ENCODE measurements at regions not wholly inside any gene's neighbourhood (a gene's known extent, or its start where the extent isn't known, plus 50 kb on each side); places are given as distances from the start of the nearest gene placed in this dataset.

DNA sequence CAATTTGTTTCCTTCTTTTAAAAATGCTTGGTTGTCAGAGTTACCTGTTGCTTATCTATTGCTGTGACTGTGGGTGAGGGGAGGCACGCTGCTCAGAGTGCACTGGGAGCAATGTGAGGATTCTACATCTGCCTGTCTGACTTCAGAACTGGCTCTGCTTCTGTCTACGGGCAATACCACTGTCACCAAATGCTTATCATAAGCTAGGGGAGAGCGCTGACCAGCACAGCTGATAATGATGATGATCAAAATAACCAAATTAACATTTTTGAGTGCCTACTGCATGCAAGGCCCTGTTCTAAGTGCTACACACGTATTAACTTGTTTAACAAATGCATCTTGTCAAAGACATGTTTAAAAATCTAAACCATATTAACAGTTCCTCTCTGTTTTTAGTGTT is 79.2 kb upstream of the TPRG1 start:
- TF ChIP-seq, protein P1, sequence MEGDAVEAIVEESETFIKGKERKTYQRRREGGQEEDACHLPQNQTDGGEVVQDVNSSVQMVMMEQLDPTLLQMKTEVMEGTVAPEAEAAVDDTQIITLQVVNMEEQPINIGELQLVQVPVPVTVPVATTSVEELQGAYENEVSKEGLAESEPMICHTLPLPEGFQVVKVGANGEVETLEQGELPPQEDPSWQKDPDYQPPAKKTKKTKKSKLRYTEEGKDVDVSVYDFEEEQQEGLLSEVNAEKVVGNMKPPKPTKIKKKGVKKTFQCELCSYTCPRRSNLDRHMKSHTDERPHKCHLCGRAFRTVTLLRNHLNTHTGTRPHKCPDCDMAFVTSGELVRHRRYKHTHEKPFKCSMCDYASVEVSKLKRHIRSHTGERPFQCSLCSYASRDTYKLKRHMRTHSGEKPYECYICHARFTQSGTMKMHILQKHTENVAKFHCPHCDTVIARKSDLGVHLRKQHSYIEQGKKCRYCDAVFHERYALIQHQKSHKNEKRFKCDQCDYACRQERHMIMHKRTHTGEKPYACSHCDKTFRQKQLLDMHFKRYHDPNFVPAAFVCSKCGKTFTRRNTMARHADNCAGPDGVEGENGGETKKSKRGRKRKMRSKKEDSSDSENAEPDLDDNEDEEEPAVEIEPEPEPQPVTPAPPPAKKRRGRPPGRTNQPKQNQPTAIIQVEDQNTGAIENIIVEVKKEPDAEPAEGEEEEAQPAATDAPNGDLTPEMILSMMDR (conservative IDR thresholded peaks at IDR 0.05), result no peak
- no peak for TF ChIP-seq EZH2 (IDR thresholded peaks at IDR 0.05; ENCODE audit: low read depth)
